HG03097 (cell line): ENCODE measurements at regions not wholly inside any gene's neighbourhood (a gene's known extent, or its start where the extent isn't known, plus 50 kb on each side); places are given as distances from the start of the nearest gene placed in this dataset.

Experiments used
- ATAC-seq: cut with Tn5 transposase; IDR thresholded peaks from one replicate; pipeline ENCODE4 v1.9.1; 2021; ENCODE audit not compliant: unreplicated experiment, low FRiP score

- no peak for ATAC-seq
These were observed 105.0 kb upstream of the ALDH1B1 start for GRCh38 chr9:38287420-38287985.

GRCh38 chr9:38286766-38287165, 105.7 kb upstream of the ALDH1B1 start:
- ATAC-seq, result no peak

GRCh38 chr9:38286357-38286756, 106.1 kb upstream of the ALDH1B1 start:
- no peak for ATAC-seq

GRCh38 chr9:38285236-38285635, 107.3 kb upstream of the ALDH1B1 start:
- ATAC-seq, result no peak

- ATAC-seq, result no peak
These were observed 107.9 kb upstream of the ALDH1B1 start for GRCh38 chr9:38284588-38285051.

- no peak for ATAC-seq
These were observed 108.4 kb upstream of the ALDH1B1 start for GRCh38 chr9:38284039-38284575.

- no peak for ATAC-seq
These were observed 109.7 kb upstream of the ALDH1B1 start for GRCh38 chr9:38282756-38283155.

GRCh38 chr9:38281917-38282316, 110.6 kb upstream of the ALDH1B1 start:
- no peak for ATAC-seq

GRCh38 chr9:38281196-38281595, 111.3 kb upstream of the ALDH1B1 start:
- no peak for ATAC-seq

GRCh38 chr9:38280251-38280800, 112.2 kb upstream of the ALDH1B1 start:
- ATAC-seq, result no peak

- ATAC-seq, result no peak
These were observed 113.4 kb upstream of the ALDH1B1 start for GRCh38 chr9:38278931-38279679.

- ATAC-seq, result no peak
These were observed 114.0 kb upstream of the ALDH1B1 start for GRCh38 chr9:38278457-38278856.

GRCh38 chr9:38277601-38278200, 114.8 kb upstream of the ALDH1B1 start:
- no peak for ATAC-seq

GRCh38 chr9:38276771-38277439, 115.6 kb upstream of the ALDH1B1 start:
- ATAC-seq, result no peak

GRCh38 chr9:38274800-38275199, 117.7 kb upstream of the ALDH1B1 start:
- ATAC-seq, result no peak

GRCh38 chr9:38272710-38273109, 119.8 kb upstream of the ALDH1B1 start:
- no peak for ATAC-seq

GRCh38 chr9:38271666-38272241, 120.7 kb upstream of the ALDH1B1 start:
- no peak for ATAC-seq

GRCh38 chr9:38269775-38270174, 122.7 kb upstream of the ALDH1B1 start:
- ATAC-seq, result no peak

- ATAC-seq, result no peak
These were observed 129.0 kb upstream of the ALDH1B1 start for GRCh38 chr9:38263532-38263931.

GRCh38 chr9:38259519-38260218, 132.8 kb upstream of the ALDH1B1 start:
- ATAC-seq, result no peak
